ENCODE measurements at regions not wholly inside any gene's neighbourhood (a gene's known extent, or its start where the extent isn't known, plus 50 kb on each side); places are given as distances from the start of the nearest gene placed in this dataset.

- TF ChIP-seq CTCF (IDR thresholded peaks at IDR 0.05) (no peak), POLR2AphosphoS5 (IDR thresholded peaks at IDR 0.05) (no peak)
Measured at GRCh38 chr13:104837756-104838155, 1697.7 kb downstream of the EFNB2 start.

All from gastroesophageal sphincter (tissue), 3 donors.